ENCODE measurements at regions not wholly inside any gene's neighbourhood (a gene's known extent, or its start where the extent isn't known, plus 50 kb on each side); places are given as distances from the start of the nearest gene placed in this dataset.

DNA sequence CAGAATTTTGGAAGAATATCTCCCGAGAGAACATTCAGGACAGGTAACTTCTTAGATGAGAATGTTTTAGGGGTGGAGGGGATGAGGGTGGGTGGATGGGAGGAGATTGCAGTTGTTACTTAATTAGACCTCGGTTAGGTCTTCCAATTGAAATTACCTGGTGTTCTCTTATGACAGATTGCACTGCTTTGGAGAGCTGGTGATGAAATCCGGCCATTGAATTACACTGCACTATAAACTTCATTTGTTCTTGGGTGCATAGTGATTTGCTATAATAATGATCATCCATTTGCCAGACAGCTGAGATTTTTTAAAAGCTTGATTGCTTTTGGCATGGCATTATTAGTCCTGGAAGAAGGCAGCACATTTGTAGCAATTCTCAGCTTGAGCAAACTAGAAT is 427.6 kb downstream of the GBA3 start:
- no peak overlapping the region for H3K9ac ChIP-seq (ENCODE audit: low read depth, low read length)
- no peaks in the 10 kb centered on the region for H3K9me3 ChIP-seq (ENCODE audit: control insufficient read depth, insufficient read depth, low read length)
- H3K18ac ChIP-seq (ENCODE audit: low read depth, low read length) = no peak overlapping the region
- H4K20me1 ChIP-seq (ENCODE audit: insufficient read depth, low read length) = no peaks in the 10 kb centered on the region
- no TSS peak for BruUV-seq (replicated peaks)
- DNase-seq (no peak), ATAC-seq (ENCODE audit: low read depth) (no peak)
- H3K23ac ChIP-seq (ENCODE audit: low read depth, low read length) = no peak overlapping the region
- ChIA-PET CTCF (no interaction called here), POLR2A (ENCODE audit: unreplicated experiment) (no interaction called here)
- in situ Hi-C loops (cut with MboI; ENCODE audit: low sequenced_read_pairs) = no loop called here
- H3K4me2 ChIP-seq (ENCODE audit: low read depth, low read length) = no peak overlapping the region
- no peak overlapping the region for H4K5ac ChIP-seq (ENCODE audit: low read depth, low read length)
- H2AK5ac ChIP-seq (ENCODE audit: low read depth, low read length) = no peak overlapping the region
- no peak overlapping the region for H2BK5ac ChIP-seq (ENCODE audit: low read depth, low read length, poor library complexity, severe bottlenecking)
- no peak overlapping the region for H2AK9ac ChIP-seq (replicated peaks; ENCODE audit: low read depth, low read length, poor library complexity)
- TF ChIP-seq MAFK (IDR thresholded peaks at IDR 0.05; ENCODE audit: low read depth, low read length) (no peak), RAD21 (IDR thresholded peaks at IDR 0.05; ENCODE audit: low read length) (no peak), CHD1 (IDR thresholded peaks at IDR 0.05; ENCODE audit: low read depth, low read length) (no peak), CEBPB (IDR thresholded peaks at IDR 0.05; ENCODE audit: low read depth, low read length) (no peak), MAZ (IDR thresholded peaks at IDR 0.05; ENCODE audit: borderline replicate concordance, low read depth, low read length) (no peak), POLR2A (IDR thresholded peaks at IDR 0.05; ENCODE audit: low read depth, low read length) (no peak)
- TF ChIP-seq, protein P1, sequence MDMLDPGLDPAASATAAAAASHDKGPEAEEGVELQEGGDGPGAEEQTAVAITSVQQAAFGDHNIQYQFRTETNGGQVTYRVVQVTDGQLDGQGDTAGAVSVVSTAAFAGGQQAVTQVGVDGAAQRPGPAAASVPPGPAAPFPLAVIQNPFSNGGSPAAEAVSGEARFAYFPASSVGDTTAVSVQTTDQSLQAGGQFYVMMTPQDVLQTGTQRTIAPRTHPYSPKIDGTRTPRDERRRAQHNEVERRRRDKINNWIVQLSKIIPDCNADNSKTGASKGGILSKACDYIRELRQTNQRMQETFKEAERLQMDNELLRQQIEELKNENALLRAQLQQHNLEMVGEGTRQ (IDR thresholded peaks at IDR 0.05; ENCODE audit: low read depth, low read length) = no peak
- TF ChIP-seq, protein P2, sequence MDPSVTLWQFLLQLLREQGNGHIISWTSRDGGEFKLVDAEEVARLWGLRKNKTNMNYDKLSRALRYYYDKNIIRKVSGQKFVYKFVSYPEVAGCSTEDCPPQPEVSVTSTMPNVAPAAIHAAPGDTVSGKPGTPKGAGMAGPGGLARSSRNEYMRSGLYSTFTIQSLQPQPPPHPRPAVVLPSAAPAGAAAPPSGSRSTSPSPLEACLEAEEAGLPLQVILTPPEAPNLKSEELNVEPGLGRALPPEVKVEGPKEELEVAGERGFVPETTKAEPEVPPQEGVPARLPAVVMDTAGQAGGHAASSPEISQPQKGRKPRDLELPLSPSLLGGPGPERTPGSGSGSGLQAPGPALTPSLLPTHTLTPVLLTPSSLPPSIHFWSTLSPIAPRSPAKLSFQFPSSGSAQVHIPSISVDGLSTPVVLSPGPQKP (IDR thresholded peaks at IDR 0.05; ENCODE audit: borderline replicate concordance, low read depth, low read length) = no peak
- H3K4me1 ChIP-seq (ENCODE audit: control insufficient read depth, insufficient read depth, low read length) = no peaks in the 10 kb centered on the region
- dilution Hi-C loops (cut with HindIII; ENCODE audit: low sequenced_read_pairs, unreplicated experiment) = no loop called here
- H2BK120ac ChIP-seq (ENCODE audit: low read depth, low read length) = no peak overlapping the region
- H3K14ac ChIP-seq (replicated peaks; ENCODE audit: low read depth, low read length) = no peak overlapping the region
- WGBS, 2 experiments (ENCODE audit: extremely low coverage in 2 of 2, insufficient read length in 1 of 2) = 71% methylated on average over 1 of the region's 3 CpGs; no CpG with 5 or more reads in 1 of the 2 experiments
- H3K27ac ChIP-seq (ENCODE audit: insufficient read depth, low read length) = no peak overlapping the region
- no peak overlapping the region for H4K91ac ChIP-seq (ENCODE audit: insufficient read depth, low read depth, low read length)
- no peak overlapping the region for H3K4ac ChIP-seq (ENCODE audit: low read depth, low read length)
- no peak overlapping the region for H4K8ac ChIP-seq (ENCODE audit: low read depth in 2 of 2, low read length in 2 of 2)
- H3K9me1 ChIP-seq (ENCODE audit: insufficient read depth, low read length) = no peaks in the 10 kb centered on the region
- H2AFZ ChIP-seq (replicated peaks; ENCODE audit: low read length, poor library complexity) = no peak overlapping the region
- H3K56ac ChIP-seq (ENCODE audit: extremely low read depth, insufficient read depth, low read length) = no peak overlapping the region
- no peak overlapping the region for H3K4me3 ChIP-seq (ENCODE audit: insufficient read depth, low read depth, low read length)
- H2BK15ac ChIP-seq (ENCODE audit: low read depth, low read length) = no peak overlapping the region
- no peak overlapping the region for H2BK20ac ChIP-seq (ENCODE audit: low read depth, low read length)
- no peaks in the 10 kb centered on the region for H3K36me3 ChIP-seq (ENCODE audit: control insufficient read depth, insufficient read depth, low read length)
- intact Hi-C loops (cut with micrococcal nuclease) = no loop called here
- H3K79me1 ChIP-seq (ENCODE audit: low read depth in 1 of 2, low read length in 2 of 2) = no peaks in the 10 kb centered on the region
- H3K27me3 ChIP-seq (ENCODE audit: control insufficient read depth, insufficient read depth, low read length) = no peaks in the 10 kb centered on the region
